Endodermal cell (in vitro differentiated cells): ENCODE measurements at regions not wholly inside any gene's neighbourhood (a gene's known extent, or its start where the extent isn't known, plus 50 kb on each side); places are given as distances from the start of the nearest gene placed in this dataset.

Source experiments
- DNase-seq: peaks from one replicate; pipeline ENCODE4 v3.0.0-alpha.2; 2017
- H3K27ac ChIP-seq: 2 replicates; pipeline ENCODE4 v1.5.1; 2013; ENCODE audit warnings: mild to moderate bottlenecking, low read depth, low read length, moderate library complexity
- H3K27me3 ChIP-seq: 2 replicates; pipeline ENCODE4 v1.6.1; 2013; ENCODE audit warnings: mild to moderate bottlenecking, low read length, moderate library complexity; ENCODE audit not compliant: insufficient read depth, control insufficient read depth, poor library complexity, severe bottlenecking
- H3K36me3 ChIP-seq: 2 replicates; pipeline ENCODE4 v1.7.0; 2013; ENCODE audit warnings: mild to moderate bottlenecking, low read length, moderate library complexity; ENCODE audit not compliant: control insufficient read depth, insufficient read depth
- H3K4me1 ChIP-seq: one replicate; pipeline ENCODE4 v1.7.0; 2013; ENCODE audit warnings: low read length; ENCODE audit not compliant: control insufficient read depth, insufficient read depth
- H3K4me3 ChIP-seq: 2 replicates; pipeline ENCODE4 v1.5.1; 2013; ENCODE audit warnings: mild to moderate bottlenecking, low read length, moderate library complexity
- H3K9ac ChIP-seq: 2 replicates; pipeline ENCODE4 v1.6.1; 2013; ENCODE audit warnings: mild to moderate bottlenecking, low read length, moderate library complexity; ENCODE audit not compliant: poor library complexity, severe bottlenecking; ENCODE audit errors: extremely low read depth
- H3K9me3 ChIP-seq: 2 replicates; pipeline ENCODE4 v1.6.1; 2013; ENCODE audit warnings: mild to moderate bottlenecking, low read length, moderate library complexity; ENCODE audit not compliant: control insufficient read depth
- H3K27ac Mint-ChIP-seq: 2 replicates; pipeline ENCODE4 v1.8.0; 2020; ENCODE audit warnings: mixed read lengths
- H3K27me3 Mint-ChIP-seq: 2 replicates; pipeline ENCODE4 v1.8.0; 2021; ENCODE audit warnings: mild to moderate bottlenecking, mixed read lengths; ENCODE audit not compliant: insufficient read depth
- H3K36me3 Mint-ChIP-seq: 2 replicates; pipeline ENCODE4 v1.8.0; 2020; ENCODE audit warnings: low read depth, mixed read lengths
- H3K4me1 Mint-ChIP-seq: 2 replicates; pipeline ENCODE4 v1.8.0; 2020; ENCODE audit warnings: mixed read lengths
- H3K4me3 Mint-ChIP-seq: 2 replicates; pipeline ENCODE4 v1.8.0; 2020; ENCODE audit warnings: mild to moderate bottlenecking, moderate library complexity, mixed read lengths
- H3K9me3 Mint-ChIP-seq: 2 replicates; pipeline ENCODE4 v1.8.0; 2020; ENCODE audit warnings: mild to moderate bottlenecking, mixed read lengths
- WGBS, 2 experiments: methylation state at CpG; one replicate each; pipeline versions ENCODE4 v1.1.5 to v1.1.7; 2013; ENCODE audit warnings: missing lambda C conversion rate in 2 of 2, mixed read lengths in 1 of 2; ENCODE audit not compliant: insufficient coverage in 1 of 2, insufficient read length in 1 of 2; 5-methylcytosine and 5-hydroxymethylcytosine counted together
- TF ChIP-seq, protein P1 (sequence below): fragments of 200-600 bp; sonication (generic); conservative IDR thresholded peaks from 2 replicates; pipeline ENCODE4 v1.5.0; 2021; ENCODE audit warnings: antibody characterized with exemption, mild to moderate bottlenecking

DNA sequence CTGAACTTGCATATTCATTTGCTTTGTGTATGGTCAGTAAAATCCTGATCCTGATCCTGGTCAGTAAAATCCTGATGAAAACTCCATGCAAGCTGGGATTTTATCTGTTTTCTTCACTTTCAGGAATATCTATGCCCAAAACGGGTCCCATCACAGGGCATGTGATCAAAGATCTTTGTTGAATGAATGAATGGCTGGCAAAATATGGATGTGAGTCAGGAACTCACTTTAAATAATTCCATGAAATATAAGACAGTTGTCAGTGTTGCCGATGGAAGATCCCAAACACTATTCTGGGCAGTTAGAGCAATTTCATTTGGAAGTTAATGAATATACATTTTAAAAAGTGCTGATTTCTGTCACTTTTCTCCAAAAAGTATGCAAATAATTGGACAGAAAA is 598.4 kb downstream of the GBA3 start:
- TF ChIP-seq, protein P1, sequence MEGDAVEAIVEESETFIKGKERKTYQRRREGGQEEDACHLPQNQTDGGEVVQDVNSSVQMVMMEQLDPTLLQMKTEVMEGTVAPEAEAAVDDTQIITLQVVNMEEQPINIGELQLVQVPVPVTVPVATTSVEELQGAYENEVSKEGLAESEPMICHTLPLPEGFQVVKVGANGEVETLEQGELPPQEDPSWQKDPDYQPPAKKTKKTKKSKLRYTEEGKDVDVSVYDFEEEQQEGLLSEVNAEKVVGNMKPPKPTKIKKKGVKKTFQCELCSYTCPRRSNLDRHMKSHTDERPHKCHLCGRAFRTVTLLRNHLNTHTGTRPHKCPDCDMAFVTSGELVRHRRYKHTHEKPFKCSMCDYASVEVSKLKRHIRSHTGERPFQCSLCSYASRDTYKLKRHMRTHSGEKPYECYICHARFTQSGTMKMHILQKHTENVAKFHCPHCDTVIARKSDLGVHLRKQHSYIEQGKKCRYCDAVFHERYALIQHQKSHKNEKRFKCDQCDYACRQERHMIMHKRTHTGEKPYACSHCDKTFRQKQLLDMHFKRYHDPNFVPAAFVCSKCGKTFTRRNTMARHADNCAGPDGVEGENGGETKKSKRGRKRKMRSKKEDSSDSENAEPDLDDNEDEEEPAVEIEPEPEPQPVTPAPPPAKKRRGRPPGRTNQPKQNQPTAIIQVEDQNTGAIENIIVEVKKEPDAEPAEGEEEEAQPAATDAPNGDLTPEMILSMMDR = no peak
- no peaks in the 10 kb centered on the region for H3K9me3 ChIP-seq
- no peaks in the 10 kb centered on the region for H3K36me3 ChIP-seq
- Mint-ChIP-seq H3K27ac (no peak overlapping the region), H3K4me1 (no peaks in the 10 kb centered on the region), H3K9me3 (no peaks in the 10 kb centered on the region), H3K36me3 (no peaks in the 10 kb centered on the region), H3K4me3 (no peak overlapping the region), H3K27me3 (no peaks in the 10 kb centered on the region)
- no peak overlapping the region for H3K9ac ChIP-seq
- no peak for DNase-seq
- H3K4me3 ChIP-seq = no peak overlapping the region
- H3K4me1 ChIP-seq = no peaks in the 10 kb centered on the region
- no peaks in the 10 kb centered on the region for H3K27me3 ChIP-seq
- WGBS, 2 experiments = 95 to 100% methylated on average over 1 to 2 of the region's 2 CpGs
- no peak overlapping the region for H3K27ac ChIP-seq

DNA sequence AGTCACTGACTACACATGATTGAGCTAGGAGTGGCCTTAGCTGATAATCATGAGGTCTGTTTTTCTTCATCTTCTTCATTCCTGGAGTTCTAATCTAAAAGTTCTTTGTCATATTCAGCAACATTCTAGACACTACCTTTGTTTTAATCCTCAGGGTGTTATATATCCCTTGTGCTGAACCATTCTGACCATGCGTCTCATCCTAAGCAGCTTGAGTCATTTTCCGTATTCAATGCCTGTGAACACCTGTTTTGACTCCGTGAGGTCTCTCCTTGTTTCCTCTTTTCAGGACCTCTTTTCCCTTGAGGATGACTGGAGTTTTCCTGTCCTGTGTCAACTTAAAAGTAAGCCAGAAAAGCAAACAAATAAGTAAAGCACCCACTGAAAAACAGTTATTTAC is 597.9 kb downstream of the GBA3 start:
- WGBS, 2 experiments = 94% methylated on average over 3 of the region's 3 CpGs

GRCh38 chr4:23279377-23279986 is 586.7 kb downstream of the GBA3 start:
- TF ChIP-seq, protein P1 = no peak
- Histone ChIP-seq H3K4me3 (no peak overlapping the region), H3K9ac (no peak overlapping the region), H3K36me3 (no peaks in the 10 kb centered on the region), H3K9me3 (no peaks in the 10 kb centered on the region), H3K27me3 (no peaks in the 10 kb centered on the region), H3K27ac (no peak overlapping the region), H3K4me1 (no peaks in the 10 kb centered on the region)
- Mint-ChIP-seq H3K9me3 (no peaks in the 10 kb centered on the region), H3K4me1 (no peaks in the 10 kb centered on the region), H3K4me3 (no peak overlapping the region), H3K27me3 (no peaks in the 10 kb centered on the region), H3K36me3 (no peaks in the 10 kb centered on the region), H3K27ac (no peak overlapping the region)
- no peak for DNase-seq
- 92% methylated on average over 3 of the region's 3 CpGs; no CpG with 5 or more reads in 1 of the 2 experiments for WGBS, 2 experiments

More for the DNA sequence above, 597.9 kb downstream of the GBA3 start:
- DNase-seq = no peak
- no peaks in the 10 kb centered on the region for H3K27me3 Mint-ChIP-seq
- H3K4me1 ChIP-seq = no peaks in the 10 kb centered on the region
- H3K4me1 Mint-ChIP-seq = no peaks in the 10 kb centered on the region
- no peak overlapping the region for H3K4me3 Mint-ChIP-seq
- no peak overlapping the region for H3K27ac Mint-ChIP-seq
- no peaks in the 10 kb centered on the region for H3K9me3 Mint-ChIP-seq
- TF ChIP-seq, protein P1 = no peak
- H3K27me3 ChIP-seq = no peaks in the 10 kb centered on the region
- no peak overlapping the region for H3K27ac ChIP-seq
- H3K9me3 ChIP-seq = no peaks in the 10 kb centered on the region
- no peak overlapping the region for H3K9ac ChIP-seq
- no peaks in the 10 kb centered on the region for H3K36me3 ChIP-seq
- no peaks in the 10 kb centered on the region for H3K36me3 Mint-ChIP-seq
- H3K4me3 ChIP-seq = no peak overlapping the region
